WTC11 (cell line): ENCODE measurements at regions not wholly inside any gene's neighbourhood (a gene's known extent, or its start where the extent isn't known, plus 50 kb on each side); places are given as distances from the start of the nearest gene placed in this dataset.
A peak's percentile ranks its signal among the peaks of the same experiment; 100 is the strongest.

Experiments
- ATAC-seq: fragments of 200-7000 bp; cut with Tn5 transposase; 2 replicates; pipeline ENCODE4 v1.10.0; 2021; ENCODE audit warnings: mild to moderate bottlenecking, moderate library complexity
- CTCF ChIA-PET: fragments of 300-600 bp; sonication (Branson Sonifier 250); formaldehyde crosslinking; loops from one replicate; lab custom pipeline; 2021; ENCODE audit warnings: antibody characterized with exemption; lab: Charles Lee
- POLR2A ChIA-PET: fragments of 350-600 bp; sonication (Branson Sonifier 250); formaldehyde crosslinking; loops from one replicate; lab custom pipeline; 2021; ENCODE audit warnings: antibody characterized with exemption; lab: Charles Lee
- DNase-seq: peaks from one replicate; pipeline ENCODE4 v3.0.0; 2021; ENCODE audit warnings: low spot score
- H3K27ac Mint-ChIP-seq: 2 replicates; pipeline ENCODE4 v1.8.0; 2021; ENCODE audit warnings: mixed read lengths
- H3K27me3 Mint-ChIP-seq: 2 replicates; pipeline ENCODE4 v1.8.0; 2021; ENCODE audit warnings: low read depth, mild to moderate bottlenecking, moderate library complexity, mixed read lengths
- H3K36me3 Mint-ChIP-seq: 2 replicates; pipeline ENCODE4 v1.8.0; 2021; ENCODE audit warnings: mixed read lengths
- H3K4me1 Mint-ChIP-seq: 2 replicates; pipeline ENCODE4 v1.8.0; 2022; ENCODE audit warnings: mixed read lengths
- H3K4me3 Mint-ChIP-seq: 2 replicates; pipeline ENCODE4 v1.8.0; 2021; ENCODE audit warnings: mild to moderate bottlenecking, moderate library complexity, mixed read lengths
- H3K9me3 Mint-ChIP-seq: 2 replicates; pipeline ENCODE4 v1.8.0; 2021; ENCODE audit warnings: mixed read lengths
- ATF6 ChIP-seq: sonication (generic); formaldehyde crosslinking; IDR thresholded peaks from 2 replicates; pipeline ENCODE4 v1.8.1; 2023; ENCODE audit warnings: mild to moderate bottlenecking, missing genetic modification reagents
- CBFB ChIP-seq: sonication (generic); formaldehyde crosslinking; IDR thresholded peaks from 2 replicates; pipeline ENCODE4 v1.8.1; 2022; ENCODE audit warnings: mild to moderate bottlenecking, low read depth, missing genetic modification reagents
- CTCF ChIP-seq: fragments of 200-600 bp; IDR thresholded peaks from 2 replicates; pipeline ENCODE4 v1.8.0; 2022; ENCODE audit warnings: antibody characterized with exemption
- ELF4 ChIP-seq: sonication (generic); formaldehyde crosslinking; IDR thresholded peaks from 2 replicates; pipeline ENCODE4 v1.8.1; 2022; ENCODE audit warnings: low read depth, mild to moderate bottlenecking, moderate library complexity, missing genetic modification reagents
- ERG ChIP-seq: fragments of 250-450 bp; sonication (Bioruptor Pico); IDR thresholded peaks from 2 replicates; pipeline ENCODE4 v1.8.0; 2021; ENCODE audit warnings: mild to moderate bottlenecking
- ETV6 ChIP-seq: sonication (generic); formaldehyde crosslinking; IDR thresholded peaks from 2 replicates; pipeline ENCODE4 v1.8.1; 2022; ENCODE audit warnings: mild to moderate bottlenecking, missing genetic modification reagents
- FOXK1 ChIP-seq: sonication (generic); formaldehyde crosslinking; IDR thresholded peaks from 2 replicates; pipeline ENCODE4 v1.8.0; 2022; ENCODE audit warnings: mild to moderate bottlenecking, moderate library complexity, missing genetic modification reagents
- FOXP1 ChIP-seq: sonication (generic); formaldehyde crosslinking; IDR thresholded peaks from 2 replicates; pipeline ENCODE4 v1.8.0; 2022; ENCODE audit warnings: missing genetic modification reagents, mild to moderate bottlenecking, moderate library complexity, borderline replicate concordance
- GTF2I ChIP-seq: fragments of 250-450 bp; sonication (Bioruptor Pico); conservative IDR thresholded peaks from 2 replicates; pipeline ENCODE4 v1.4.0; 2021; ENCODE audit warnings: mild to moderate bottlenecking
- JAZF1 ChIP-seq: fragments of 250-450 bp; sonication (Bioruptor Pico); IDR thresholded peaks from 2 replicates; pipeline ENCODE4 v1.9.0; 2021; ENCODE audit warnings: moderate library complexity, mild to moderate bottlenecking, inconsistent platforms
- MLX ChIP-seq: sonication (generic); formaldehyde crosslinking; IDR thresholded peaks from 2 replicates; pipeline ENCODE4 v1.8.1; 2023; ENCODE audit warnings: mild to moderate bottlenecking, missing genetic modification reagents, moderate library complexity
- NFATC4 ChIP-seq: fragments of 250-450 bp; sonication (Bioruptor Pico); IDR thresholded peaks from 2 replicates; pipeline ENCODE4 v1.9.0; 2021; ENCODE audit warnings: mild to moderate bottlenecking
- NFE2L1 ChIP-seq: sonication (generic); formaldehyde crosslinking; IDR thresholded peaks from 2 replicates; pipeline ENCODE4 v1.8.1; 2023; ENCODE audit warnings: missing genetic modification reagents
- NFYB ChIP-seq: sonication (generic); formaldehyde crosslinking; conservative IDR thresholded peaks from 2 replicates; pipeline ENCODE4 v1.8.0; 2022; ENCODE audit warnings: low read depth, missing genetic modification reagents
- NR2C2 ChIP-seq: sonication (generic); formaldehyde crosslinking; IDR thresholded peaks from 2 replicates; pipeline ENCODE4 v1.8.0; 2022; ENCODE audit warnings: mild to moderate bottlenecking, missing genetic modification reagents
- SMAD3 ChIP-seq: sonication (generic); formaldehyde crosslinking; IDR thresholded peaks from 2 replicates; pipeline ENCODE4 v1.8.0; 2022; ENCODE audit warnings: missing genetic modification reagents, mild to moderate bottlenecking, borderline replicate concordance
- TCF7 ChIP-seq: sonication (generic); formaldehyde crosslinking; IDR thresholded peaks from 2 replicates; pipeline ENCODE4 v1.8.0; 2022; ENCODE audit warnings: mild to moderate bottlenecking, low read depth, missing genetic modification reagents, moderate library complexity
- ZNF138 ChIP-seq: sonication (generic); formaldehyde crosslinking; conservative IDR thresholded peaks from 2 replicates; pipeline ENCODE4 v1.8.1; 2022; ENCODE audit warnings: mild to moderate bottlenecking, moderate library complexity, missing genetic modification reagents
- ZNF263 ChIP-seq: sonication (generic); formaldehyde crosslinking; IDR thresholded peaks from 2 replicates; pipeline ENCODE4 v1.8.1; 2022; ENCODE audit warnings: low read depth, mild to moderate bottlenecking, moderate library complexity, missing genetic modification reagents
- TF ChIP-seq, protein P1 (sequence below): sonication (generic); formaldehyde crosslinking; IDR thresholded peaks from 2 replicates; pipeline ENCODE4 v1.8.0; 2022; ENCODE audit warnings: mild to moderate bottlenecking, missing genetic modification reagents
- TF ChIP-seq, protein P2 (sequence below): sonication (generic); formaldehyde crosslinking; IDR thresholded peaks from 2 replicates; pipeline ENCODE4 v1.8.1; 2022; ENCODE audit warnings: low read depth, mild to moderate bottlenecking, moderate library complexity, missing genetic modification reagents, borderline replicate concordance
- TF ChIP-seq, protein P3 (sequence below): sonication (generic); formaldehyde crosslinking; conservative IDR thresholded peaks from 2 replicates; pipeline ENCODE4 v1.8.1; 2022; ENCODE audit warnings: mild to moderate bottlenecking, missing genetic modification reagents
- TF ChIP-seq, protein P4 (sequence below): fragments of 250-450 bp; sonication (Bioruptor Pico); IDR thresholded peaks from 2 replicates; pipeline ENCODE4 v1.9.0; 2021; ENCODE audit warnings: mild to moderate bottlenecking

- ATAC-seq (peak; percentile 98), DNase-seq (peak; percentile 34)
- H3K27ac Mint-ChIP-seq = no peak overlapping the region
- POLR2A ChIA-PET = no interaction called here
- CTCF ChIA-PET = no interaction called here
- H3K4me3 Mint-ChIP-seq = no peak overlapping the region
- peaks cover 6% of the 10 kb centered on the region for H3K9me3 Mint-ChIP-seq
- TF ChIP-seq GTF2I (CRISPR knock-in tag) (no peak), NFYB (CRISPR knock-in tag) (peak; percentile 53), CBFB (CRISPR knock-in tag) (no peak), FOXP1 (no peak)
- TF ChIP-seq, protein P1, sequence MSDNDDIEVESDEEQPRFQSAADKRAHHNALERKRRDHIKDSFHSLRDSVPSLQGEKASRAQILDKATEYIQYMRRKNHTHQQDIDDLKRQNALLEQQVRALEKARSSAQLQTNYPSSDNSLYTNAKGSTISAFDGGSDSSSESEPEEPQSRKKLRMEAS = no peak
- no peaks in the 10 kb centered on the region for H3K27me3 Mint-ChIP-seq
- H3K36me3 Mint-ChIP-seq = no peaks in the 10 kb centered on the region
- peaks cover 17% of the 10 kb centered on the region for H3K4me1 Mint-ChIP-seq
Measured at GRCh38 chr7:110590415-110590814, 500.5 kb upstream of the LRRN3 start.

GRCh38 chr7:110591341-110591740, 499.6 kb upstream of the LRRN3 start:
- DNase-seq (no peak), ATAC-seq (no peak)
- POLR2A ChIA-PET = interaction anchor here (0.6 kb wide), 1 partner anchor 526 kb away, joined by 3 read pairs; no protein-coding TSS in a partner anchor
- no peak overlapping the region for H3K4me3 Mint-ChIP-seq
- peaks cover 6% of the 10 kb centered on the region for H3K9me3 Mint-ChIP-seq
- peaks cover 17% of the 10 kb centered on the region for H3K4me1 Mint-ChIP-seq
- no peaks in the 10 kb centered on the region for H3K27me3 Mint-ChIP-seq
- CTCF ChIA-PET = no interaction called here
- no peak overlapping the region for H3K27ac Mint-ChIP-seq
- no peaks in the 10 kb centered on the region for H3K36me3 Mint-ChIP-seq
- TF ChIP-seq MLX (CRISPR knock-in tag) = no peak
- TF ChIP-seq, protein P2, sequence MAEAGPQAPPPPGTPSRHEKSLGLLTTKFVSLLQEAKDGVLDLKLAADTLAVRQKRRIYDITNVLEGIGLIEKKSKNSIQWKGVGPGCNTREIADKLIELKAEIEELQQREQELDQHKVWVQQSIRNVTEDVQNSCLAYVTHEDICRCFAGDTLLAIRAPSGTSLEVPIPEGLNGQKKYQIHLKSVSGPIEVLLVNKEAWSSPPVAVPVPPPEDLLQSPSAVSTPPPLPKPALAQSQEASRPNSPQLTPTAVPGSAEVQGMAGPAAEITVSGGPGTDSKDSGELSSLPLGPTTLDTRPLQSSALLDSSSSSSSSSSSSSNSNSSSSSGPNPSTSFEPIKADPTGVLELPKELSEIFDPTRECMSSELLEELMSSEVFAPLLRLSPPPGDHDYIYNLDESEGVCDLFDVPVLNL (CRISPR knock-in tag) = no peak

DNA sequence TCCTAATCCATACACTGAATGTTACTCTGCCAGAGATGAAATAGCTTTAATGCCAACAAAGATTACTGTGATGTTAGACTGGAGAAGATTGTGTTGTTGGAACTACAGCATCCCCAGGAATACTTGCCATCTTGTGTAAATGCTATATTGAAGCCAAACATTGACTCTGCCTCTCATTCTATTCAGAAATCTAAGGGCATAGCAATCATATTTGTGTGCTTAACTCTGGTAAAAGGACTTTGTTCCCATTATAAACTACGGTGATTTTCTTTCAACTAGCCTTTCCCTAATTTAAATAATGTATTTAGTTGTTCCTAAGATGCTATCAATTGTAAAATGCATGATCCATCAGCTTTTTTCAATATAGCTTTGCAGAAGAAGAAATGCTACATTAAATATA, 498.4 kb upstream of the LRRN3 start:
- TF ChIP-seq, protein P3, sequence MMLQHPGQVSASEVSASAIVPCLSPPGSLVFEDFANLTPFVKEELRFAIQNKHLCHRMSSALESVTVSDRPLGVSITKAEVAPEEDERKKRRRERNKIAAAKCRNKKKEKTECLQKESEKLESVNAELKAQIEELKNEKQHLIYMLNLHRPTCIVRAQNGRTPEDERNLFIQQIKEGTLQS (CRISPR knock-in tag) = no peak
- TF ChIP-seq NFE2L1 = no peak
- no peak for TF ChIP-seq NFATC4 (CRISPR knock-in tag)
- TF ChIP-seq JAZF1 (CRISPR knock-in tag) = no peak
- no peak for TF ChIP-seq ATF6 (CRISPR knock-in tag)
- TF ChIP-seq CTCF = no peak
- no peak for TF ChIP-seq ZNF138
- TF ChIP-seq ELF4 = no peak
- no peak for TF ChIP-seq GTF2I (CRISPR knock-in tag)
- TF ChIP-seq, protein P4, sequence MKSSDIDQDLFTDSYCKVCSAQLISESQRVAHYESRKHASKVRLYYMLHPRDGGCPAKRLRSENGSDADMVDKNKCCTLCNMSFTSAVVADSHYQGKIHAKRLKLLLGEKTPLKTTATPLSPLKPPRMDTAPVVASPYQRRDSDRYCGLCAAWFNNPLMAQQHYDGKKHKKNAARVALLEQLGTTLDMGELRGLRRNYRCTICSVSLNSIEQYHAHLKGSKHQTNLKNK (CRISPR knock-in tag) = no peak
- no peak for TF ChIP-seq TCF7 (CRISPR knock-in tag)
- TF ChIP-seq ZNF263 (CRISPR knock-in tag) = no peak
- no peak for TF ChIP-seq NR2C2 (CRISPR knock-in tag)
- no peak for TF ChIP-seq FOXK1 (CRISPR knock-in tag)
- TF ChIP-seq ETV6 (CRISPR knock-in tag) = no peak
- TF ChIP-seq SMAD3 (CRISPR knock-in tag) = no peak
- no peak for TF ChIP-seq ERG
- TF ChIP-seq, protein P1 = no peak
- no peak overlapping the region for H3K27ac Mint-ChIP-seq
- H3K4me1 Mint-ChIP-seq = peaks cover 17% of the 10 kb centered on the region
- ChIA-PET CTCF (interaction anchor here (1.3 kb wide), 1 partner anchor 240 kb away, joined by 3 read pairs; no protein-coding TSS in a partner anchor), POLR2A (no interaction called here)
- no peaks in the 10 kb centered on the region for H3K36me3 Mint-ChIP-seq
- no peak for DNase-seq
- H3K9me3 Mint-ChIP-seq = peaks cover 6% of the 10 kb centered on the region
- H3K27me3 Mint-ChIP-seq = no peaks in the 10 kb centered on the region
- ATAC-seq = no peak
- H3K4me3 Mint-ChIP-seq = no peak overlapping the region
